Ovary (tissue), 3 donors: ENCODE measurements at regions not wholly inside any gene's neighbourhood (a gene's known extent, or its start where the extent isn't known, plus 50 kb on each side); places are given as distances from the start of the nearest gene placed in this dataset.

Source experiments
- CTCF ChIP-seq, 3 donors: fragments of 450-650 bp in 2 of 3; fragments of 200-600 bp in 1 of 3; IDR thresholded peaks; one replicate each; pipeline versions ENCODE4 v1.5.1 to v1.8.0; 2016 to 2022; ENCODE audit warnings: antibody characterized with exemption in 3 of 3, mild to moderate bottlenecking in 1 of 3
- POLR2A ChIP-seq: fragments of 450-650 bp; IDR thresholded peaks from one replicate; pipeline ENCODE4 v1.6.1; 2017; ENCODE audit warnings: antibody characterized with exemption, mild to moderate bottlenecking, moderate library complexity
- donor health status: DM: no; HTN: no; CAD: no.

GRCh38 chr16:85992359-85992758 lies 93.4 kb downstream of the IRF8 start:
- TF ChIP-seq CTCF (IDR thresholded peaks at IDR 0.05) (no peak), POLR2A (no peak)
